DMS53 treated with DMSO at 0.1 percent for 48 hours (cell line): ENCODE measurements at regions not wholly inside any gene's neighbourhood (a gene's known extent, or its start where the extent isn't known, plus 50 kb on each side); places are given as distances from the start of the nearest gene placed in this dataset.
"Not testable (repeated sequence)": the region's sequence is repeated elsewhere in the genome, so short reads cannot be mapped to it uniquely, and the experiment has no call there.

Source experiments
- DNase-seq: peaks from one replicate; lab custom pipeline; 2025; ENCODE audit not compliant: unreplicated experiment; lab: John Stamatoyannopoulos, UW

DNA sequence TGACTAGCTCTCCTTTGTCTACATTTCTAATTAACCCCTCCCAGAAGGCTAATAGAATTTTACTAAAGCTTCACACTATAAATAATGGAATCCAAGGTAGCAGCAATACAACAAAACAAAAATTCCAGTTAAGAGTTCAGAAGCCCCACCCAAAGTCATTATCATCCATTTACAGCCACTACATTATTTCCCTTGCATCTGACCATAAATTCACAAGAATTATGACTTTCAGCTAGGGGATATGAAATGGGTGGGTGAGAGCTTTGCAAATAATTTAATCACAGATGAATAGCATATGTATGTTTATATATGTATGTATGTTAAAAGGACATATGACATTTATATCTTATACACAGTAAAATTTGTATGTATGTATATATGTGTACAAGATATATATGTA lies 65.3 kb upstream of the PTGDR start:
- DNase-seq = no peak

DNA sequence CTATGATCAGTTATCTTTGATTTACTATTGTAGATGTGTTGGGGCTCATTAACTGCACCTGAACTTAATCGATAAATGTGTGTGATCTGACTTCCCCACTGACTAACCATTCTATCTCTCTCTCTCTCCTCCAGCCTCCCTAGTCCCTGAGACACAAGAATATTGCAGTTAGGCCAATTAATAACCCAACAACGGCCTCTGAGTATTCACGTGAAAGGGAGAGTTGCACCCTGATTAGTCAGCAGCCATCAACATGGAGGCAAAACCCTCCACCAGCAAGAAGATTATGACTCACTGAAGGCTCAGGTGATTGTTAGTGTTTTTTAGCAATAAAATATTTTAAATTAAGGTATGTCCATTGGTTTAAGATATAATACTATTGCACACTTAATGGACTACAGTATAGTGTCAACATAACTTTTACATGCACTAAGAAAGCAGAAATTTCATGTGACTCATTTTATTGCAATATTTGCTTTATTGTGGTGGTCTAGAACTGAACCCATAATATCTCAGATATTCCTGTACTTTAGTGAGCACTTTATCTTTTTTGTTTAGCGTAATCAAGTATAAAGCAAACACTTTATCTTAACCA lies 77.1 kb upstream of the PTGDR start:
- DNase-seq = no peak

DNA sequence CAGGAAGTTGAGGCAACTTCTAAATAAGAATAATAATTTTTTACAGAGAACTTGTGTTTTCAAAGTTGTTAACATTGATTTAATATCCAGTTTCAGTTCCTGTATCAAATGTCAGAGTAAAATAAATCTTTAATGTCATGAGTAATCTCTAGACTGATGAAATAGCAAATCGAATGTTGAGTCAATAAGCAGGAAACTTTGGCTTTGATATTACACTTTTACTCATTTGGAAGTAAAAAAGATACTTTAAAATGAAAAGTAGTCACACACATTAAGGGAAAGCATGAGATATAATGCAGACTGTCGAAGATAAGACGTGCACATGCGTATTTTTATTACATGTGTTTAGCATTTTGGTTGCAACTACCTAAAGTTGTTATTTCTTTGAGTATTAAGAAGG lies 78.2 kb upstream of the PTGDR start:
- DNase-seq = no peak

DNA sequence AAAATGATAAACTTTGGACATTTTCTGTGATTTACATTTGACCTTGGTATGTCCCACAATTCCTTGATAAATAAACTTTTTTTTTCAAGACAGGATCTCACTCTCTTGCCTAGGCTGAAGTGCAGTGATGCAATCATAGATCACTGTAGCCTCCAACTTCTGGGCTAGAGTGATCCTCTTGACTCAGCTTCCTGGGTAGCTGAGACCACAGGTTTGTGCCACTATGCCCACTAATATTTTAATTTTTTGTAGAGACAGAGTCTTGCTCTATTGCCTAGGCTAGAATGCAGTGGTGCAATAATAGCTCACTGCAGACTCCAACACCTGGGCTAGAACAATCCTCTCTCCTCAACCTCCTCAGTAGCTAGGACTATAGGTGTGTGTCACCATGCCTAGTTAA lies 79.1 kb upstream of the PTGDR start:
- no peak for DNase-seq

DNA sequence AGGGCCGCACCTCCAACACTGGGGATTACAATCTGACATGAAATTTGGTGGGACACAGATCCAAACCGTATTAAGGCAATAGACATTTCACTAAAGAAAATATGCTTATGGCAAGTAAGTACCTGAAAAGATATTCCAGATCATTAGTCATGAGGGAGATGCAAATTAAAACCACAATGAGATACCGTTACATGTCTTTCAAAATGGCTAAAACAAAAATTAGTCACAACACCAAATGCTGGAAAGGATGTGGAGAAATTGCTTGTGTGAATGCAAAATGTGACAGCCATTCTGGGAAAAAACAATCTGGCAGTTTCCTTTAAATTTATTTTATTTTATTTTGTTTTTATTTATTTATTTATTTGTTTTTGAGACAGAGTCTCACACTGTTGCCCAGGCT lies 82.3 kb upstream of the PTGDR start:
- no peak for DNase-seq

DNA sequence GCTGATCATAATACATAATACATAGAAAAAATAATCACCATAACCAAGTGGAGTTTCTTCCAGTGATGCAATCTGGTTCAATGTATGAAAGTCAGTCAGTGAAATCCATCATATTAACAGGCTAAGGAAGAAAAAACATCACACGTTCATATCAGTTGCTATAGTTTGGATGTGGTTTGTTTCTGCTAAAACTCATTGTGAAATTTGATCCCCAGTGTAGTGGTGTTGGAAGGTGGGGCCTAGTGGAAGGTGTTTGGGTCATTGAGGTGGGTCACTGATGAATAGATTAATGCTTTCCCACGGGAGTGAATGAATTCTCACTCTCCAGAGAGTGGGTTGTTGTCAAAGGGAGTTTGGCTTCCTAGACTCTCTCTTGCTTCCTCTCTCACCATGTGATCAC lies 84.6 kb upstream of the PTGDR start:
- no peak for DNase-seq

DNA sequence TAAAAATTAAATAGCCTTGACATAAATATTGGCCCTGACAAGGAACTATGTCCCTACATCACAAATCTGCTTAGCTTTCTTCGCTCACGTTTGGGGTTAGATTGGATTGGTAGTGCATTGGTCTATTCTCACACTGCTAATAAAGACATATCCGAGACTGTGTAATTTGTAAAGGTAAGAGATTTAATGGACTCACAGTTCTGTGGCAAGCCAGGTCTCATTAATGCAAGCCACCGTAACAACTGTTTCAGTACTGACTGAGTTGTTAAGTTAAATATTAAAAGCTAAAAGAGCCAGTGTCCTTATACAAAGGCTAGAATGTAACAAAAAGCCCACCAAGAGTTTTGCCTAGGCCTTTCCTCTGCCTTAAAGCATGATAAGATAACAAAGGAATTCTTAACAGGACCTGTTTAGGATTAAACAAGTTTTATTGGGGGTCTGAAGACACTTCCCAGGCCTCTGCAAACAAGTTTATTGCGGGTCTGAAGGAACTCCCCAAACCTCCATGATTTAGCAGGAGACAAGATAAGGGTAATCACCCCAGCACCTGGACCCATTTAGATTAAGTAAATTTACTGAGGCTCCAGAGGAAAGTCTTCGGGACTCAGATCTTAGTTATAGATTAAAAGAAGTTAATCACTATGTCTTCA lies 88.2 kb upstream of the PTGDR start:
- no peak for DNase-seq

DNA sequence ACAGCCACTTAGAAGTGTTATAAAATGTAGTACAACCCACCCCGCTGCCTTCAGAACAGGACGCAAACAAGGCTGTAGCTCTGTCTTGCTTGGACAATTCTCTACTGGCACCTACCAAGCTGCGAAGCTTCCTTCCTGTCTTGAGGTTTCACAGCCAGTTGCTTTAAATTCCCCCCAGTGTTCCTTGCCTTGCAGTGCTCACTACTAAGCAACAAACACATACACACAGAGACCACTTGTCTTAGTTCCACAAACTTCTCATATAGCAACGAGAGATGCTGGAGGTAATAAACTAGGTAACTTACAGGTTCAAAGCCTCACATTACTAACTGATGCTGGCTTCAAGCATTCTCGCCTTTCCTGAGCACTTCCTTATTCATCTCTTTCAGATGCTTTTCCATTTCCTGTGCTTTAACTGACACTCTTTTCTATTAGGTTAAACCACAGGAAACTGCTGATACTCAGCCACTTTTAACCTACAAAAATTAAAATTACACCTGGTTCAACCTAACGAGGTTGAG lies 91.5 kb upstream of the PTGDR start:
- no peak for DNase-seq

DNA sequence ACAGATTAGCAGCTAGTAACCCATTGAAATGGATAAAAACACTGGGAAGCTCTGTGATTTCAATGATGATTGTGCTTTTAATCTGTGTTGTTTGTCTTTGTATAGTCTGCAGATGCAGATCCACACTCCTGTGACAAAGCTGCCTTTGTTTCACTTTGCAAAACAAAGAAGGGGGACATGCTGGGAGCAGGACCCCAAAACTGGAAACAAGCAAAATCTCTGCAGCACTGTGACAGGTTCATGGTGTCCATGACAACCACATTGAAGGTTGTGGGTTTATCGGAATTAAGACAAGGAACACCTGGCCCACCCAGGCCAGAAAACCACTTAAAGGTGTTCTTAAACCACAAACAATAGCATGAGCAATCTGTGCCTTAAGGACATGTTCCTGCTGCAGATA lies 95.6 kb upstream of the PTGDR start:
- DNase-seq = not testable (repeated sequence)

DNA sequence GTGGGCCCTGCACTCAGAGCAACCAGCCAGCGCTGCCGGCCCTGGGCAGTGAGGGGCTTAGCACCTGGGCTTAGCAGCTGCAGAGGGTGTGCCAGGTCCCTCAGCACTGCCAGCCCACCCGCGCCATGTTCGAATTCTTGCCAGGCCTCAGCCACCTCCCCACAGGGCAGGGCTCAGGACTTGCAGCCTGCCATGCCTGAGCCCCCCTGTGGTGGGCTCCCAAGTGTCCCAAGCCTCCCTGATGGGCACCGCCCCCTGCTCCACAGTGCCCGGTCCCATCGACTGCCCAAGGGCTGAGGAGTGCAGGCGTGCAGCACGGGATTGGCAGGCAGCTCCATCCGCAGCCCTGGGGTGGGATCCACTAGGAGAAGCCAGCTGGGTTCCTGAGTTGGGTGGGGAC lies 98.0 kb upstream of the NID2 start:
- no peak for DNase-seq

DNA sequence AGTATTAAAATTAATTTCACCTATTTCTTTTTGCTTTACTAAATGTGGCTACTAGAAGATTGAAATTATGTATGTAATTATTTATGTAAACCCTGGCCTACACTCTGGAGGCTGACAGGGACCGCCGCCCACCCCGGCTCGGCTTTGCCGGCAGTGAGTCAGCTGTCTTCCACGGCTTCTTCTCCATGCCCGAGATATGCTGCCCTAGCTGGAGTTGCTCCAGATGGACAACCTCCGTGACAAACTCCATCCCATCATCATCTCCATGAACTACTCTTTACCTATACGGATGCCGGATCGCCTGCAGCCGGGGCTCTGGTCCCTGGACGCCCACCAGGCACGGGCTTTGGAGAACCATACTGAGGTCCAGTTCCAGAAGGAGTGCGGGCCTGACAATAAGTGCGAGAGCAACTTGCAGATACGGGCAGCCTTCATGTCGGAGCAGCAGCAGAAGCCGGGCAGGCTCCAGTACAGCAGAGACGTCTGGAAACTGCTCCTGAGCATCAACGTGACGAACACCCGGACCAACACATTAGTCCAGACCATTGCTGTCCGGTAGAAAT lies 86.9 kb upstream of the NID2 start:
- no peak for DNase-seq

DNA sequence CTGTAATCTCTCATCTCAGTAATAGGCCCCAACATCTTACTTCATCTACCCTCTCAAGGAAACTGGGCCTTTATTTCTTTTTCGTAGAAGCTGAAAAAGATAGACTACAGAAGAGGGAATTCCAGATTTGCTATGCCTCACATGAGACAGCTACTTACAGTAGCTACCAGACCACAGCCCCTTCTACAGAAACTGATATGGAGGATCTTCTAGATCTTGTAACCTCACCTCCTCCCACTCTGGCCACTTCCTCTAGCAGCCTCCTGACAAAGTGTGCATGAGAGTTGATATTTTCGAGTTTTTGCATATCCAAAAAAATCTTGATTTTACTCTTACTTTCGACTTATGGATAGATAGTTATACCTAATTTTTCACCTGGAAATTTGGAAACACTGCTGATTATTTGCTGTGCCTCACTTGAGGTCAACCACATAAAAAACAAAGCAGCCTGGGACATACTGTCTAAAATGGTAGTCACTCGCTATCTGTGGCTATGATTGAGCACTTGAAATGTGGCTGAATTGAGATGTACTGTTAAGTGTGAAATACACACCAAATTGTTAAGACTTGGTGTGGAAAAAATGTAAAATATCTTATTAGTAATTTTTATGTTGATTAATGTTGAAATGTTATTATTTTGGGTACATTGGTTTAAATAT lies 86.3 kb upstream of the NID2 start:
- no peak for DNase-seq

DNA sequence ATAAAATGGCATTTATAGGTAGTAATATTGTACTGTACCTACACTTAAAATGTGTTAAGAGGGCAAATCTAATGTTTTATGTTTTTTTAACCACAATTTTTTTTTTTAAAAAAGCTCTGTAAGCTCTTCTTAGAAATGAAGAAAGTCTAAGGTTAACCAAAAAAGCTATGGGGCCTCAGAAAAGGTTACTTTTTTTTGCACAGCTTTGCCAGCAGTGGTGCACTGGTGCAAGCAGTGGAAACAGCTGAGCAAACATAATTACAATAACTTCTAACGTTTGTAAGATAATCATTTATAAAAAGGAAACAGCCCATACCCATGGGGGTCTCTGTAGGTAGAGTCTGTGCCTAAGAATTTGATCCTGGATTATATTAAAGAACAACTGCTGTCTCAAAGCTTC lies 85.1 kb upstream of the NID2 start:
- DNase-seq = no peak

DNA sequence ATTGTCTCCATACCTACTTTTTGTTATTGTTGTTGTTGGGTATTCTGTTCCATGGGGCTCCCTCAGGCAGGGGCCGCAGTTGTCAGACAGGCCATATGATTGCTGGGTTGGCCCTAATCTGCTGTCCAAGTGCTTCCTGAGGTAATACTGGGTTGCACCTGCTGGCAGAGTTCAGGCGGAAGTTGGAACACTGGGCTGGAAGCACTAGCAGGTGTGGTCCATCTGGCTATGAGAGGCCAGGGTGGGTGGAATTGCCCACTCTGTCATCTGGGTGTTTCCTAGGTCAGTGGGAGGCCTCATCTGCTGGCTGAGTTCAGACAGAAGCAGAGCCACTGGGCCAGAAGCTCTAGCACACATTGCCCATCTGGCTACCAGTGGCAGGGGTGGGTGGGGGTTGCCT lies 81.3 kb upstream of the NID2 start:
- no peak for DNase-seq

DNA sequence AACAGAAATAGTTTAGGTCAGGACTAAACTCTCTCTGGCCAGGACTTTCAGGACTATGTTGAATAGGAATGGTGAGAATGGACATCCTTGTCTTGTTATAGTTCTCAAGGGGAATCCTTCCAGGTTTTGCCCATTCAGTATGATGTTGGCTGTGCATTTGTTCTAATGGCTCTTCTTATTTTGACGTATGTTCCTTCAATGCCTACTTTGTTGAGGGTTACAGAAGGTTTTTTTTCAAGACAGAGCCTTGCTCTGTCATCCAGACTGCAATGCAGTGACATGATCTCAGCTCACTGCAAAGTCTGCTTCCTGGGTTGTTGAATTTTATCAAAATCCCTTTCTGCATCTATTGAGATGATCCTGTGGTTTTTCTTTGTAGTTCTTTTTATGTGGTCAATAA lies 79.5 kb upstream of the NID2 start:
- DNase-seq = no peak

DNA sequence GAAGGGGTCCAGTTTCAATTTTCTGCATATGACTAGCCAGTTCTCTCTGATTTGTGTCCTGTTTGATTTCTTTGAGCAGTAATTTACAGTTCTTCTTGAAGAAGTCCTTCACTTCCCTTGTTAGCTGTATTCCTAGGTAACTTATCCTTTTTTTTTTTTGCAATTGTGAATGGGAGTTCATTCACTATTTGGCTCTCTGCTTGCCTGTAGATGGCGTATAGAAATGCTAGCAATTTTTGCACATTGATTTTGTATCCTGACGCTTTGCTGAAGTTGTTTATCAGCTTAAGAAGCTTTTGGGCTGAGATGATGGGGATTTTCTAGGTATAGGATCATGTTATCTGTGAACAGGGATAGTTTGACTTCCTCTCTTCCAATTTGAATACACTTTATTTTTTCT lies 77.6 kb upstream of the NID2 start:
- no peak for DNase-seq

DNA sequence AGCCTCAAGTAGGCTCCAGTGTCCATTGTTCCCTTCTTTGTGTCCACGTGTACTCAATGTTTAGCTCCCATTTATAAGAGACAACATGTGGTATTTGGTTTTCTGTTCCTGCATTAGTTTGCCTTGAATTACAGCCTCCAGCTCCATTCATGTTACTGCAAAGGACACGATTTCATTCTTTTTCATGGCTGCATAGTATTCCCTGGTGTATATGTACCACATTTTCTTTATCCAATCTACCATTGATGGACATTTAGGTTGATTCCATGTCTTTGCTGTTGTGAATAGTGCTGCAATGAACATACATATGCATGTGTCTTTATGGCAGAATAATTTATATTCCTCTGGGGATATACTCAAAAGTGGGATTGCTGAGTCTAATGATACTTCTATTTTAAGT lies 75.2 kb upstream of the NID2 start:
- DNase-seq = not testable (repeated sequence)

DNA sequence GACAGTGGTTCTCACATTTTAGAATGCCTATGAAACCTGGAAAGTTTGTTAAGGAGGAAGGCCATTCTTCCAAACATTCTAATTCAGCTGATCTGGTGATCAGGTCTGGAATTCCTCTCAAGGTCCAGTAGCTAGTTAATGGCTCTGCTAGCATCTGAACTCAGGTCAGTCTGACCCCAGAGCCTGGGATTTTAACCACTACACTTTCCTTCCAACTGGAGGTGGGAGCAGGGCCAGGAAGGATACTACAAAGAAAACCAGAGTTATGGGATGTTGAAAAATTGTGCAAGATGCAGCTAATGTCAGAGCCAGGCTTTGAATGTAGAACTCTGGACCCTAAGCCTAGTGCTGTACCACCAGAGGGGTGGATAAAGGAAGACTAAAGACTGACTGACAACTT lies 73.6 kb upstream of the NID2 start:
- DNase-seq = no peak

DNA sequence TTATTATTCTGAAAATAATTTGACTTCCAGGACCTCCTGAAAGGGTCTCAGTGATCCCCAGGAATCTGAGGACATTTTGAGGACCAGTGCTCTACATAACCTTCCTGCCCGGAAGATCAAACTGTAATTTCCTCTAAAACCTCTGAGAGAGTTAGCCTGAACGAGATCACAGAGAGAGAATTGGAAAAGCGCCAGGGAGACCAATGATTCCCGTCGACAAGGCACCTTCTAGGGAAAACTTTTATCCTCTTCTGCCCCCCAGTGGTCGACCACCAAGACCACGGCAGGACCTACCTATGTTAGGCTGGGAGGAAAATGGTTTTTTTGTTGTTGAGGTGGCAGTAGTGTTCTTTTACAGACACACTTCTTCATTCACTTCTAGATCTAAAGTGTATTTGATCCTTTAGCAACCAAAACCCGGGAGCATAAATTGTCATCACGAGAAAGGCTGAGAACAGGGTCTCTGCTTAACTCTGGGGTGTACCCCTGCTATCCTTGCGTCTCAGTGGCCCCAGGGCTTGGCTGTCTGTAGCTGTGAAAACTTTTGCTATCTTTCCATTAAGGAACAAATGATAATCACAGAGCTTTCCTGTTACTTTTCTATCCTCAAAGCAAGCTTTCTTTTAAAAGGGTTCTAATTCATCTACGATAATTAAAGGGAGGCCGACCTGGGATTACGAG lies 62.9 kb upstream of the NID2 start:
- peak; percentile 59 for DNase-seq

DNA sequence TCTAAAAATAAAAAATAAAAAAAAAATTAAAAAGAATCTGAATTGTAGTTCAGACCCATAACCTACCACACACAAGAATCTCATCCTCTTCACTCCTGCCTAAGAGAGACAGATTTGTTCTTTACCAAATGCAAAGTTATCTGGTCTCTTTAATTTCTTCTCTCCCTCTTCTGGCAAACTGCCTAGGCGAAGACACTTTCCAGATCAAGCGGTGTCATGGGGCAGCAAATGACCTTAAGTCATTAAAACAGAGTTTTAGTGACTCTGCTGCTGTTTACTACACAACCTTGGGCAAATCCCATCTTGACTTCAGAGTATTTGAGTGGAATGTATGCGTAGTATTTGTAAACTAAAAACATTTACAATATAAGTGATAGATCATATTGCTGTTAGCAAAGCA lies 60.9 kb upstream of the NID2 start:
- DNase-seq = no peak

DNA sequence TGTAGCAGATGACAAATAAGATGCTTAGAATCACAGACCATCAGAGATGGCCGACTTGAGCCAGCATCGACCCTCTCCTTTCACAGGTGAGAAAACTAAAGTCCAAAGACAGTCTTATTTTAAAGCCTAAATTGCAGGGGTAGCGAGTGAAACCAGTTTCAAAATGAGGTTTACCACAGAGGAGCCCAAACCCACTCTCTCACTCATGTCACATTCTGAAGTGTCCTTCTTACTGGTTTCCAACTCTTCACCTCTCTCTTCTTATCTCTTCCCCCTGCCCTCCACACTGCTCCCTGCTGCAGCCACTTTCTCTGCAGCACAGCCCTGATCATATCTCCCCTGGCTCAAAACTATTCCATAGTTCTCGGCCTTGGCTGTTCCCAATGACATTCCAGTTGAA lies 57.0 kb upstream of the NID2 start:
- DNase-seq = no peak
